PFSK-1 (cell line): ENCODE measurements at regions not wholly inside any gene's neighbourhood (a gene's known extent, or its start where the extent isn't known, plus 50 kb on each side); places are given as distances from the start of the nearest gene placed in this dataset.

Experiments
- FOXP2 ChIP-seq: optimal IDR thresholded peaks from 2 replicates; pipeline ENCODE3; 2011; ENCODE audit warnings: borderline replicate concordance, control low read depth, inconsistent platforms; ENCODE audit not compliant: insufficient read depth; ENCODE audit errors: extremely low read length, extremely low read depth
- POLR2AphosphoS5 ChIP-seq: IDR thresholded peaks from 2 replicates; pipeline ENCODE4 v1.6.1; 2012; ENCODE audit warnings: low read depth, mild to moderate bottlenecking, control low read depth, low read length, moderate library complexity
- REST ChIP-seq, 2 experiments: IDR thresholded peaks; 2 replicates each; pipeline versions ENCODE4 v1.6.1 to v1.8.0; 2011 to 2012; ENCODE audit warnings: low read depth in 2 of 2, low read length in 2 of 2, control low read depth in 1 of 2, inconsistent platforms in 1 of 2, mild to moderate bottlenecking in 1 of 2, moderate library complexity in 1 of 2; ENCODE audit not compliant: insufficient read depth in 1 of 2
- SIN3A ChIP-seq: IDR thresholded peaks from 2 replicates; pipeline ENCODE4 v1.6.1; 2012; ENCODE audit warnings: mild to moderate bottlenecking, low read length, moderate library complexity, borderline replicate concordance; ENCODE audit not compliant: insufficient read depth
- TAF1 ChIP-seq: IDR thresholded peaks from 2 replicates; pipeline ENCODE4 v1.6.1; 2012; ENCODE audit warnings: low read length, control low read depth, borderline replicate concordance; ENCODE audit not compliant: insufficient read depth

GRCh38 chr1:181284978-181285377, 196.5 kb downstream of the IER5 start:
- TF ChIP-seq REST (IDR thresholded peaks at IDR 0.05; ENCODE audit: insufficient read depth in 1 of 2, low read depth in 2 of 2, low read length in 2 of 2) (no peak), POLR2AphosphoS5 (no peak), FOXP2 (no peak), SIN3A (no peak), TAF1 (no peak)
